ENCODE measurements at regions not wholly inside any gene's neighbourhood (a gene's known extent, or its start where the extent isn't known, plus 50 kb on each side); places are given as distances from the start of the nearest gene placed in this dataset.
"Not testable (repeated sequence)": the region's sequence is repeated elsewhere in the genome, so short reads cannot be mapped to it uniquely, and the experiment has no call there.

GRCh38 chr7:152541892-152542291 is 106.1 kb upstream of the KMT2C start:
- DNase-seq = no peak

GRCh38 chr7:152539190-152539495 is 103.3 kb upstream of the KMT2C start:
- DNase-seq = not testable (repeated sequence)

GRCh38 chr7:152538346-152539189 is 102.8 kb upstream of the KMT2C start:
- DNase-seq = not testable (repeated sequence)

- DNase-seq = no peak
These were observed 101.8 kb upstream of the KMT2C start for GRCh38 chr7:152537639-152538038.

- DNase-seq = no peak
These were observed 92.8 kb upstream of the KMT2C start for GRCh38 chr7:152528612-152529011.

GRCh38 chr7:152527610-152528032 is 91.8 kb upstream of the KMT2C start:
- peak; percentile 71 for DNase-seq

- DNase-seq = no peak
These were observed 88.1 kb upstream of the KMT2C start for GRCh38 chr7:152523916-152524315.

- DNase-seq = peak; percentile 81
These were observed 86.8 kb upstream of the KMT2C start for GRCh38 chr7:152522571-152523067.

GRCh38 chr7:152521420-152522337 is 85.9 kb upstream of the KMT2C start:
- no peak for DNase-seq

GRCh38 chr7:152520861-152521302 is 85.1 kb upstream of the KMT2C start:
- no peak for DNase-seq

- no peak for DNase-seq
These were observed 83.5 kb upstream of the KMT2C start for GRCh38 chr7:152519290-152519689.

- no peak for DNase-seq
These were observed 80.4 kb upstream of the KMT2C start for GRCh38 chr7:152516216-152516615.

- not testable (repeated sequence) for DNase-seq
These were observed 79.6 kb upstream of the KMT2C start for GRCh38 chr7:152515266-152515950.

- DNase-seq = no peak
These were observed 78.9 kb upstream of the KMT2C start for GRCh38 chr7:152514771-152515105.

- DNase-seq = no peak
These were observed 78.3 kb upstream of the KMT2C start for GRCh38 chr7:152513861-152514770.

- no peak for DNase-seq
These were observed 76.9 kb upstream of the KMT2C start for GRCh38 chr7:152512706-152513105.

- DNase-seq = no peak
These were observed 75.9 kb upstream of the KMT2C start for GRCh38 chr7:152511736-152512135.

- DNase-seq = no peak
These were observed 72.9 kb upstream of the KMT2C start for GRCh38 chr7:152508701-152509100.

GRCh38 chr7:152505606-152506005 is 69.8 kb upstream of the KMT2C start:
- DNase-seq = no peak

GRCh38 chr7:152504816-152505215 is 69.0 kb upstream of the KMT2C start:
- no peak for DNase-seq

GRCh38 chr7:152504367-152504766 is 68.6 kb upstream of the KMT2C start:
- no peak for DNase-seq
